ENCODE measurements at regions not wholly inside any gene's neighbourhood (a gene's known extent, or its start where the extent isn't known, plus 50 kb on each side); places are given as distances from the start of the nearest gene placed in this dataset.

DNA sequence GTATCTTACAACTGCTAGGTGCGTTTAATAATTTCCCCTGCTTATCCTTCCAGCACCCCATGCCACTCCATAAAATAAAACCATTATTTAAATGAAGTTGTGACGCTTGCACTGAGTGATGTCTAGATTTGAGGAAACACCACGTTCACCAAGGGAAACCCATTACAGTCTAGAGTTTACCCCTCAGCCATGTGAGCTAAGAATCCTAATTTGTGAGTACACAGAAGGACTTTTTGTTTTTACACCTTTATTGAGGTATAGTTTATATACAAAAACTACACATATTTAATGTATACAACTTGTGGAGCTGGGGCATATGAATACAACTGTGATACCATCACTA, 326.8 kb downstream of the RAPGEF2 start:
- intact Hi-C loops (cut with micrococcal nuclease; ENCODE audit: unreplicated experiment), result no loop called here
- Histone ChIP-seq H3K27ac (ENCODE audit: low read length) (no peak overlapping the region), H3K4me3 (ENCODE audit: low read depth in 2 of 2, low read length in 2 of 2) (no peak overlapping the region), H3K9me3 (ENCODE audit: control insufficient read depth, insufficient read depth, low read depth, low read length) (no peaks in the 10 kb centered on the region), H3K4me1 (ENCODE audit: control insufficient read depth, insufficient read depth, low read length) (no peaks in the 10 kb centered on the region), H3K27me3 (ENCODE audit: control insufficient read depth, insufficient read depth, low read length) (no peaks in the 10 kb centered on the region), H3K36me3 (ENCODE audit: control insufficient read depth, insufficient read depth, low read length) (no peaks in the 10 kb centered on the region)
- ChIA-PET CTCF (no interaction called here), POLR2A (no interaction called here)
- TF ChIP-seq POLR2AphosphoS5 (IDR thresholded peaks at IDR 0.05; ENCODE audit: low read depth, low read length) (no peak), TCF7L2 (IDR thresholded peaks at IDR 0.05; ENCODE audit: low read depth, low read length) (no peak), SIN3A (IDR thresholded peaks at IDR 0.05; ENCODE audit: borderline replicate concordance, insufficient read depth, low read depth, low read length) (no peak), CTCF (IDR thresholded peaks at IDR 0.05) (no peak)
- TF ChIP-seq, protein P1, sequence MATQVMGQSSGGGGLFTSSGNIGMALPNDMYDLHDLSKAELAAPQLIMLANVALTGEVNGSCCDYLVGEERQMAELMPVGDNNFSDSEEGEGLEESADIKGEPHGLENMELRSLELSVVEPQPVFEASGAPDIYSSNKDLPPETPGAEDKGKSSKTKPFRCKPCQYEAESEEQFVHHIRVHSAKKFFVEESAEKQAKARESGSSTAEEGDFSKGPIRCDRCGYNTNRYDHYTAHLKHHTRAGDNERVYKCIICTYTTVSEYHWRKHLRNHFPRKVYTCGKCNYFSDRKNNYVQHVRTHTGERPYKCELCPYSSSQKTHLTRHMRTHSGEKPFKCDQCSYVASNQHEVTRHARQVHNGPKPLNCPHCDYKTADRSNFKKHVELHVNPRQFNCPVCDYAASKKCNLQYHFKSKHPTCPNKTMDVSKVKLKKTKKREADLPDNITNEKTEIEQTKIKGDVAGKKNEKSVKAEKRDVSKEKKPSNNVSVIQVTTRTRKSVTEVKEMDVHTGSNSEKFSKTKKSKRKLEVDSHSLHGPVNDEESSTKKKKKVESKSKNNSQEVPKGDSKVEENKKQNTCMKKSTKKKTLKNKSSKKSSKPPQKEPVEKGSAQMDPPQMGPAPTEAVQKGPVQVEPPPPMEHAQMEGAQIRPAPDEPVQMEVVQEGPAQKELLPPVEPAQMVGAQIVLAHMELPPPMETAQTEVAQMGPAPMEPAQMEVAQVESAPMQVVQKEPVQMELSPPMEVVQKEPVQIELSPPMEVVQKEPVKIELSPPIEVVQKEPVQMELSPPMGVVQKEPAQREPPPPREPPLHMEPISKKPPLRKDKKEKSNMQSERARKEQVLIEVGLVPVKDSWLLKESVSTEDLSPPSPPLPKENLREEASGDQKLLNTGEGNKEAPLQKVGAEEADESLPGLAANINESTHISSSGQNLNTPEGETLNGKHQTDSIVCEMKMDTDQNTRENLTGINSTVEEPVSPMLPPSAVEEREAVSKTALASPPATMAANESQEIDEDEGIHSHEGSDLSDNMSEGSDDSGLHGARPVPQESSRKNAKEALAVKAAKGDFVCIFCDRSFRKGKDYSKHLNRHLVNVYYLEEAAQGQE (IDR thresholded peaks at IDR 0.05; ENCODE audit: insufficient read depth in 1 of 2, low read depth in 2 of 2, low read length in 1 of 2), result no peak
- ATAC-seq (no peak), DNase-seq (ENCODE audit: low read depth, low spot score) (no peak)
- in situ Hi-C loops (cut with HindIII; ENCODE audit: low pct_unique_long_range_greater_than_20kb, low sequenced_read_pairs), result no loop called here
- BruUV-seq (replicated peaks), result no TSS peak

DNA sequence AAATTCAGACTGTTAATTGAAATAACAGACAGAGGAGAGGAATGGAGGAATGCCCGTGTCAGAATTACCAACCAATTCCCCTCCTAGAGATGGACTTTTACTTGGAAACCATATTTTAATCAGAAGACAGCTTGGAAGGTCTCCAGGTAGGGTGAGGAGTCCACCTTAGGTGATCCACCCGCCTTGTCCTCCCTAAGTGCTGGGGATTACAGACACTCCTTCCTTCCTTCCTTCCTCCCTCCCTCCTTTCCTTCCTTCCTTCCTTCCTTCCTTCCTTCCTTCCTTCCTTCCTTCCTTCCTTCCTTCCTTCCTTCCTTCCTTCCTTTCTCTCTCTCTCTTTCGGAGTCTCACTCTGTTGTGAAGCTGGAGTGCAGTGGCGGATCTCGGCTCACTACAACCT, 328.0 kb downstream of the RAPGEF2 start:
- intact Hi-C loops (cut with micrococcal nuclease; ENCODE audit: unreplicated experiment), result no loop called here
- Histone ChIP-seq H3K4me1 (ENCODE audit: control insufficient read depth, insufficient read depth, low read length) (no peaks in the 10 kb centered on the region), H3K36me3 (ENCODE audit: control insufficient read depth, insufficient read depth, low read length) (no peaks in the 10 kb centered on the region), H3K27ac (ENCODE audit: low read length) (no peak overlapping the region), H3K9me3 (ENCODE audit: control insufficient read depth, insufficient read depth, low read depth, low read length) (no peaks in the 10 kb centered on the region), H3K27me3 (ENCODE audit: control insufficient read depth, insufficient read depth, low read length) (no peaks in the 10 kb centered on the region), H3K4me3 (ENCODE audit: low read depth in 2 of 2, low read length in 2 of 2) (no peak overlapping the region)
- ChIA-PET POLR2A (no interaction called here), CTCF (no interaction called here)
- BruUV-seq (replicated peaks), result no TSS peak
- TF ChIP-seq TCF7L2 (IDR thresholded peaks at IDR 0.05; ENCODE audit: low read depth, low read length), result no peak
- in situ Hi-C loops (cut with HindIII; ENCODE audit: low pct_unique_long_range_greater_than_20kb, low sequenced_read_pairs), result no loop called here
- ATAC-seq, result no peak
- DNase-seq (ENCODE audit: low read depth, low spot score), result no peak

DNA sequence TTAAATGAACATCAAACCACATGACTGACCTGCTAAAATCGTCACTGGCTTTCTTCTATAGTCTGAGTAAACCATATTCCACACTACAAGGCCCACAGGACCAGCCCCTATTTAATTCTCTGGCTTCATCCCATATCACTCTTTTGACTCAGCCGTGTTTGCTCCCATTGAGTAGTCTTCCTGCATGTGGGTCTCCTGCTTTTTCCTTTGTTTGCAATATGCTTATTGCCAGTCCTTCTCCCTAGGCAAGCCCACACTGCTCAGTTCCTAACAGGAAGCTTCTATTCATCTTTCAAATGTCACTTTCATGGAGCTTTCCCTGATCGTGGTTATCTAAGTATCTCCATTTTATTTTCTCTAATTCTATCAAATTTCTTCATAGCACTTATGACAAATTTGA, 329.6 kb downstream of the RAPGEF2 start:
- in situ Hi-C loops (cut with HindIII; ENCODE audit: low pct_unique_long_range_greater_than_20kb, low sequenced_read_pairs), result no loop called here
- Histone ChIP-seq H3K27ac (ENCODE audit: low read length) (no peak overlapping the region), H3K9me3 (ENCODE audit: control insufficient read depth, insufficient read depth, low read depth, low read length) (no peaks in the 10 kb centered on the region), H3K36me3 (ENCODE audit: control insufficient read depth, insufficient read depth, low read length) (no peaks in the 10 kb centered on the region), H3K4me1 (ENCODE audit: control insufficient read depth, insufficient read depth, low read length) (no peaks in the 10 kb centered on the region), H3K4me3 (ENCODE audit: low read depth in 2 of 2, low read length in 2 of 2) (no peak overlapping the region), H3K27me3 (ENCODE audit: control insufficient read depth, insufficient read depth, low read length) (no peaks in the 10 kb centered on the region)
- ChIA-PET CTCF (no interaction called here), POLR2A (no interaction called here)
- TF ChIP-seq, protein P1 (IDR thresholded peaks at IDR 0.05; ENCODE audit: insufficient read depth in 1 of 2, low read depth in 2 of 2, low read length in 1 of 2), result no peak
- no peak for TF ChIP-seq TCF7L2 (IDR thresholded peaks at IDR 0.05; ENCODE audit: low read depth, low read length)
- no peak for TF ChIP-seq CTCF (IDR thresholded peaks at IDR 0.05)
- no peak for TF ChIP-seq POLR2AphosphoS5 (IDR thresholded peaks at IDR 0.05; ENCODE audit: low read depth, low read length)
- TF ChIP-seq SIN3A (IDR thresholded peaks at IDR 0.05; ENCODE audit: borderline replicate concordance, insufficient read depth, low read depth, low read length), result no peak
- intact Hi-C loops (cut with micrococcal nuclease; ENCODE audit: unreplicated experiment), result no loop called here
- ATAC-seq (no peak), DNase-seq (ENCODE audit: low read depth, low spot score) (no peak)
- BruUV-seq (replicated peaks), result no TSS peak

All from Panc1 (cell line).